ENCODE measurements at regions not wholly inside any gene's neighbourhood (a gene's known extent, or its start where the extent isn't known, plus 50 kb on each side); places are given as distances from the start of the nearest gene placed in this dataset.
"Not testable (repeated sequence)": the region's sequence is repeated elsewhere in the genome, so short reads cannot be mapped to it uniquely, and the experiment has no call there.

- no peak for ATAC-seq
These were observed 362.2 kb downstream of the SMARCA1 start for GRCh38 chrX:129161108-129161507.

GRCh38 chrX:129158505-129158904 lies 364.8 kb downstream of the SMARCA1 start:
- ATAC-seq, result no peak

- ATAC-seq, result no peak
These were observed 377.4 kb downstream of the SMARCA1 start for GRCh38 chrX:129145840-129146272.

GRCh38 chrX:129145385-129145784 lies 377.9 kb downstream of the SMARCA1 start:
- no peak for ATAC-seq

- ATAC-seq, result no peak
These were observed 378.9 kb downstream of the SMARCA1 start for GRCh38 chrX:129144172-129145038.

- ATAC-seq, result no peak
These were observed 383.3 kb downstream of the SMARCA1 start for GRCh38 chrX:129139837-129140598.

- no peak for ATAC-seq
These were observed 398.0 kb downstream of the SMARCA1 start for GRCh38 chrX:129125122-129125914.

- ATAC-seq, result no peak
These were observed 399.5 kb downstream of the SMARCA1 start for GRCh38 chrX:129123795-129124194.

GRCh38 chrX:129116676-129117470 lies 406.4 kb downstream of the SMARCA1 start:
- ATAC-seq, result no peak

GRCh38 chrX:129115935-129116334 lies 407.4 kb downstream of the SMARCA1 start:
- no peak for ATAC-seq

- ATAC-seq, result no peak
These were observed 408.2 kb downstream of the SMARCA1 start for GRCh38 chrX:129115104-129115503.

GRCh38 chrX:129111081-129111798 lies 412.1 kb downstream of the SMARCA1 start:
- no peak for ATAC-seq

GRCh38 chrX:129108936-129109335 lies 414.4 kb downstream of the SMARCA1 start:
- no peak for ATAC-seq

- no peak for ATAC-seq
These were observed 424.1 kb downstream of the SMARCA1 start for GRCh38 chrX:129099207-129099606.

- no peak for ATAC-seq
These were observed 425.6 kb downstream of the SMARCA1 start for GRCh38 chrX:129097668-129098067.

- ATAC-seq, result no peak
These were observed 429.6 kb downstream of the SMARCA1 start for GRCh38 chrX:129093706-129094105.

GRCh38 chrX:129092757-129093156 lies 430.5 kb downstream of the SMARCA1 start:
- no peak for ATAC-seq

GRCh38 chrX:129092242-129092641 lies 431.0 kb downstream of the SMARCA1 start:
- no peak for ATAC-seq

GRCh38 chrX:129091097-129091496 lies 432.2 kb downstream of the SMARCA1 start:
- no peak for ATAC-seq

GRCh38 chrX:129086802-129087201 lies 436.5 kb downstream of the SMARCA1 start:
- no peak for ATAC-seq

GRCh38 chrX:129084291-129084690 lies 439.0 kb downstream of the SMARCA1 start:
- ATAC-seq, result not testable (repeated sequence)

All from esophagus mucosa (tissue), 1 donor.